Effector memory CD8-positive, alpha-beta T cell (primary cell): ENCODE measurements at regions not wholly inside any gene's neighbourhood (a gene's known extent, or its start where the extent isn't known, plus 50 kb on each side); places are given as distances from the start of the nearest gene placed in this dataset.
A peak's percentile ranks its signal among the peaks of the same experiment; 100 is the strongest.

Experiments used
- ATAC-seq: fragments of 150-1000 bp; cut with Tn5 transposase; replicated peaks from 2 replicates; pipeline ENCODE4 v1.10.0; 2021; ENCODE audit warnings: mild to moderate bottlenecking, moderate library complexity
- DNase-seq, 3 experiments: peaks; one replicate each; pipeline ENCODE4 v3.0.0; 2021
- H3K27ac Mint-ChIP-seq, 2 donors: one replicate each; pipeline ENCODE4 v1.8.0; 2022; ENCODE audit warnings: mild to moderate bottlenecking in 2 of 2, mixed read lengths in 2 of 2, moderate library complexity in 2 of 2
- H3K27me3 Mint-ChIP-seq, 2 donors: one replicate each; pipeline ENCODE4 v1.8.0; 2022; ENCODE audit warnings: mixed read lengths in 2 of 2
- H3K36me3 Mint-ChIP-seq: one replicate; pipeline ENCODE4 v1.8.0; 2022; ENCODE audit warnings: mild to moderate bottlenecking, moderate library complexity, mixed read lengths; ENCODE audit not compliant: insufficient read depth
- H3K4me1 Mint-ChIP-seq, 2 donors: one replicate each; pipeline ENCODE4 v1.8.0; 2022; ENCODE audit warnings: low read depth in 2 of 2, mixed read lengths in 2 of 2
- H3K4me3 Mint-ChIP-seq, 2 donors: one replicate each; pipeline ENCODE4 v1.8.0; 2022; ENCODE audit warnings: mild to moderate bottlenecking in 2 of 2, mixed read lengths in 2 of 2, moderate library complexity in 2 of 2
- H3K9me3 Mint-ChIP-seq, 2 donors: one replicate each; pipeline ENCODE4 v1.8.0; 2022; ENCODE audit warnings: mixed read lengths in 2 of 2

GRCh38 chr2:61774351-61774750 lies 79.5 kb downstream of the FAM161A start:
- no peaks in the 10 kb centered on the region for H3K9me3 Mint-ChIP-seq
- no peak overlapping the region for H3K4me3 Mint-ChIP-seq
- peaks cover 27 to 42% of the 10 kb centered on the region in 2 donors for H3K27me3 Mint-ChIP-seq
- H3K4me1 Mint-ChIP-seq: no peaks in the 10 kb centered on the region
- DNase-seq (no peak), ATAC-seq (no peak)
- H3K27ac Mint-ChIP-seq: no peak overlapping the region
- H3K36me3 Mint-ChIP-seq: no peaks in the 10 kb centered on the region

GRCh38 chr2:61771904-61772845 lies 81.7 kb downstream of the FAM161A start:
- H3K36me3 Mint-ChIP-seq: peaks cover 4% of the 10 kb centered on the region
- no peaks in the 10 kb centered on the region for H3K4me1 Mint-ChIP-seq
- peaks cover 13 to 25% of the 10 kb centered on the region in 2 donors for H3K27me3 Mint-ChIP-seq
- no peak overlapping the region for H3K27ac Mint-ChIP-seq
- no peak for ATAC-seq
- DNase-seq: no peak
- no peak overlapping the region for H3K4me3 Mint-ChIP-seq
- H3K9me3 Mint-ChIP-seq: no peaks in the 10 kb centered on the region

GRCh38 chr2:61770746-61771145 lies 83.1 kb downstream of the FAM161A start:
- H3K9me3 Mint-ChIP-seq: no peaks in the 10 kb centered on the region

GRCh38 chr2:61770298-61770697 lies 83.6 kb downstream of the FAM161A start:
- Mint-ChIP-seq H3K4me1 (no peaks in the 10 kb centered on the region), H3K27ac (no peak overlapping the region)
- no peak for DNase-seq

More at GRCh38 chr2:61770746-61771145, 83.1 kb downstream of the FAM161A start:
- no peak for ATAC-seq
- Mint-ChIP-seq H3K36me3 (peaks cover 4% of the 10 kb centered on the region), H3K27ac (peak overlapping the region in 1 of 2 donors; percentile 49), H3K27me3 (peaks cover 2 to 13% of the 10 kb centered on the region in 2 donors), H3K4me1 (no peaks in the 10 kb centered on the region), H3K4me3 (no peak overlapping the region)
- no peak for DNase-seq

GRCh38 chr2:61769093-61769675 lies 84.7 kb downstream of the FAM161A start:
- no peaks in the 10 kb centered on the region for H3K9me3 Mint-ChIP-seq
- peaks cover 14% of the 10 kb centered on the region for H3K36me3 Mint-ChIP-seq
- no peak overlapping the region for H3K27ac Mint-ChIP-seq
- no peak overlapping the region for H3K4me3 Mint-ChIP-seq
- peaks cover 0 to 9% of the 10 kb centered on the region in 2 donors for H3K27me3 Mint-ChIP-seq
- peaks cover 4 to 5% of the 10 kb centered on the region in 2 donors for H3K4me1 Mint-ChIP-seq
- no peak for ATAC-seq
- DNase-seq: no peak

More at GRCh38 chr2:61770298-61770697, 83.6 kb downstream of the FAM161A start:
- ATAC-seq: no peak
- peaks cover 0 to 9% of the 10 kb centered on the region in 2 donors for H3K27me3 Mint-ChIP-seq
- H3K4me3 Mint-ChIP-seq: no peak overlapping the region
- no peaks in the 10 kb centered on the region for H3K9me3 Mint-ChIP-seq
- H3K36me3 Mint-ChIP-seq: peaks cover 5% of the 10 kb centered on the region

GRCh38 chr2:61764035-61764800 lies 89.6 kb downstream of the FAM161A start:
- Mint-ChIP-seq H3K27me3 (no peaks in the 10 kb centered on the region), H3K36me3 (peaks cover 29% of the 10 kb centered on the region), H3K4me3 (peak overlapping the region; percentile 88 to 89), H3K4me1 (peaks cover 12 to 16% of the 10 kb centered on the region in 2 donors), H3K9me3 (no peaks in the 10 kb centered on the region), H3K27ac (peak overlapping the region; percentile 97 to 99)
- DNase-seq (peak; percentile 93 to 95 (median 94)), ATAC-seq (peak; percentile 95)

GRCh38 chr2:61763605-61764034 lies 90.2 kb downstream of the FAM161A start:
- no peaks in the 10 kb centered on the region for H3K27me3 Mint-ChIP-seq

GRCh38 chr2:61762292-61762691 lies 91.6 kb downstream of the FAM161A start:
- Mint-ChIP-seq H3K4me3 (peak overlapping the region in 1 of 2 donors; percentile 88), H3K9me3 (no peaks in the 10 kb centered on the region), H3K27me3 (no peaks in the 10 kb centered on the region), H3K36me3 (peaks cover 25% of the 10 kb centered on the region), H3K27ac (peak overlapping the region; percentile 17 to 72), H3K4me1 (peaks cover 12 to 16% of the 10 kb centered on the region in 2 donors)
- no peak for DNase-seq
- no peak for ATAC-seq

More at GRCh38 chr2:61763605-61764034, 90.2 kb downstream of the FAM161A start:
- H3K9me3 Mint-ChIP-seq: no peaks in the 10 kb centered on the region
- H3K4me1 Mint-ChIP-seq: peaks cover 12 to 16% of the 10 kb centered on the region in 2 donors
- ATAC-seq: no peak
- H3K27ac Mint-ChIP-seq: peak overlapping the region; percentile 97 to 99
- DNase-seq: no peak
- peak overlapping the region; percentile 88 to 89 for H3K4me3 Mint-ChIP-seq
- H3K36me3 Mint-ChIP-seq: peaks cover 29% of the 10 kb centered on the region

GRCh38 chr2:61759718-61760117 lies 94.1 kb downstream of the FAM161A start:
- no peak overlapping the region for H3K4me3 Mint-ChIP-seq
- no peak for DNase-seq
- peaks cover 19% of the 10 kb centered on the region for H3K36me3 Mint-ChIP-seq

GRCh38 chr2:61759005-61759404 lies 94.9 kb downstream of the FAM161A start:
- no peak overlapping the region for H3K4me3 Mint-ChIP-seq
- no peaks in the 10 kb centered on the region for H3K9me3 Mint-ChIP-seq
- H3K27me3 Mint-ChIP-seq: no peaks in the 10 kb centered on the region
- DNase-seq: no peak
- no peak overlapping the region for H3K27ac Mint-ChIP-seq
- ATAC-seq: no peak
- peaks cover 7 to 11% of the 10 kb centered on the region in 2 donors for H3K4me1 Mint-ChIP-seq
- H3K36me3 Mint-ChIP-seq: peaks cover 14% of the 10 kb centered on the region

More at GRCh38 chr2:61759718-61760117, 94.1 kb downstream of the FAM161A start:
- Mint-ChIP-seq H3K27ac (no peak overlapping the region), H3K4me1 (peaks cover 12 to 16% of the 10 kb centered on the region in 2 donors), H3K27me3 (no peaks in the 10 kb centered on the region), H3K9me3 (no peaks in the 10 kb centered on the region)
- ATAC-seq: no peak

GRCh38 chr2:61758159-61758558 lies 95.7 kb downstream of the FAM161A start:
- no peaks in the 10 kb centered on the region for H3K27me3 Mint-ChIP-seq
- no peak for ATAC-seq
- peaks cover 0 to 5% of the 10 kb centered on the region in 2 donors for H3K9me3 Mint-ChIP-seq
- H3K4me1 Mint-ChIP-seq: peaks cover 2 to 8% of the 10 kb centered on the region in 2 donors
- H3K36me3 Mint-ChIP-seq: peaks cover 7% of the 10 kb centered on the region
- no peak overlapping the region for H3K4me3 Mint-ChIP-seq
- no peak for DNase-seq
- no peak overlapping the region for H3K27ac Mint-ChIP-seq

GRCh38 chr2:61753512-61753911 lies 100.3 kb downstream of the FAM161A start:
- no peak for DNase-seq
- no peaks in the 10 kb centered on the region for H3K27me3 Mint-ChIP-seq
- ATAC-seq: no peak
- H3K36me3 Mint-ChIP-seq: peaks cover 4% of the 10 kb centered on the region
- H3K27ac Mint-ChIP-seq: no peak overlapping the region
- H3K9me3 Mint-ChIP-seq: peaks cover 0 to 6% of the 10 kb centered on the region in 2 donors
- no peaks in the 10 kb centered on the region for H3K4me1 Mint-ChIP-seq
- H3K4me3 Mint-ChIP-seq: no peak overlapping the region

GRCh38 chr2:61750624-61751023 lies 103.2 kb downstream of the FAM161A start:
- Mint-ChIP-seq H3K36me3 (peaks cover 4% of the 10 kb centered on the region), H3K4me3 (no peak overlapping the region), H3K27ac (no peak overlapping the region), H3K4me1 (no peaks in the 10 kb centered on the region), H3K9me3 (peaks cover 0 to 6% of the 10 kb centered on the region in 2 donors), H3K27me3 (peaks cover 0 to 5% of the 10 kb centered on the region in 2 donors)
- ATAC-seq (no peak), DNase-seq (no peak)
